ENCODE measurements at regions not wholly inside any gene's neighbourhood (a gene's known extent, or its start where the extent isn't known, plus 50 kb on each side); places are given as distances from the start of the nearest gene placed in this dataset.

- Histone ChIP-seq H3K36me3 (ENCODE audit: control insufficient read depth, low read length) (no peaks in the 10 kb centered on the region), H3K9me2 (replicated peaks; ENCODE audit: control insufficient read depth, low read length) (no peaks in the 10 kb centered on the region), H3K27ac (ENCODE audit: low read depth, low read length) (no peak overlapping the region), H3K4me2 (ENCODE audit: low read length) (no peak overlapping the region), H3F3A (ENCODE audit: control insufficient read depth, insufficient read depth) (no peaks in the 10 kb centered on the region), H3K9me3 (ENCODE audit: control insufficient read depth, insufficient read depth, low read length) (no peaks in the 10 kb centered on the region), H3K79me2 (ENCODE audit: control insufficient read depth, low read length) (no peaks in the 10 kb centered on the region), H3K4me3 (ENCODE audit: low read length) (no peak overlapping the region), H4K20me1 (ENCODE audit: control insufficient read depth, insufficient read depth, low read depth, low read length) (no peaks in the 10 kb centered on the region), H3K27me3 (ENCODE audit: control insufficient read depth, low read length) (no peaks in the 10 kb centered on the region), H3K4me1 (ENCODE audit: control insufficient read depth, low read length) (no peaks in the 10 kb centered on the region)
- no peak for TF ChIP-seq CTCF (IDR thresholded peaks at IDR 0.05; ENCODE audit: low read depth, low read length, poor library complexity, severe bottlenecking)
- no peak for TF ChIP-seq EZH2phosphoT487 (IDR thresholded peaks at IDR 0.05; ENCODE audit: borderline replicate concordance, low read length)
These were observed 417.5 kb downstream of the CDH11 start for GRCh38 chr16:64704386-64704785.

DNA sequence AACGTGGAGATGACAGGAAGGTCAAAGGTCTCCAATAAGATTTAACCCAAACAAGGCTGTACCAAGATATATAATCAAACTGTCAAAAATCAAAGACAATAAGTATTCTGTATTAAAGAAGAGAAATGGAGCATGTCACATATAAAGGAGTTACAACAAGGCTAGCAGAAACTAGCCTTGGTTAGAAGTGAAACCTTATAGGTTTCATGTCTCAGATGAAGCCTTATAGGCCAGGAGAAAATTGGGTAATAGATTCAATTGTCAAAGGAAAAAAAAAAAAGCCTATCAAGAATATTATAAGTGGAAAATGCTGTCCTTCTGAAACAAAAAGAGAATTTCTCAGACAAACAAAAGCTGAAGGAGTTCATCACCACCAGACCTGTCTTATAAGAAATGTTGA lies 419.4 kb downstream of the CDH11 start:
- TF ChIP-seq CTCF (IDR thresholded peaks at IDR 0.05; ENCODE audit: low read depth, low read length, poor library complexity, severe bottlenecking): no peak
- TF ChIP-seq EZH2phosphoT487 (IDR thresholded peaks at IDR 0.05; ENCODE audit: borderline replicate concordance, low read length): no peak
- no peak overlapping the region for H3K4me2 ChIP-seq (ENCODE audit: low read length)
- H3K9me2 ChIP-seq (replicated peaks; ENCODE audit: control insufficient read depth, low read length): no peaks in the 10 kb centered on the region
- no peaks in the 10 kb centered on the region for H3K36me3 ChIP-seq (ENCODE audit: control insufficient read depth, low read length)
- no peaks in the 10 kb centered on the region for H3K4me1 ChIP-seq (ENCODE audit: control insufficient read depth, low read length)
- H4K20me1 ChIP-seq (ENCODE audit: control insufficient read depth, insufficient read depth, low read depth, low read length): no peaks in the 10 kb centered on the region
- H3K79me2 ChIP-seq (ENCODE audit: control insufficient read depth, low read length): no peaks in the 10 kb centered on the region
- H3F3A ChIP-seq (ENCODE audit: control insufficient read depth, insufficient read depth): no peaks in the 10 kb centered on the region
- no peak overlapping the region for H3K27ac ChIP-seq (ENCODE audit: low read depth, low read length)
- H3K4me3 ChIP-seq (ENCODE audit: low read length): no peak overlapping the region
- H3K9me3 ChIP-seq (ENCODE audit: control insufficient read depth, insufficient read depth, low read length): no peaks in the 10 kb centered on the region
- no peaks in the 10 kb centered on the region for H3K27me3 ChIP-seq (ENCODE audit: control insufficient read depth, low read length)

GRCh38 chr16:64700628-64701027 lies 421.2 kb downstream of the CDH11 start:
- Histone ChIP-seq H3K9me3 (ENCODE audit: control insufficient read depth, insufficient read depth, low read length) (no peaks in the 10 kb centered on the region), H3K9me2 (replicated peaks; ENCODE audit: control insufficient read depth, low read length) (no peaks in the 10 kb centered on the region), H3K36me3 (ENCODE audit: control insufficient read depth, low read length) (no peaks in the 10 kb centered on the region), H3K4me2 (ENCODE audit: low read length) (no peak overlapping the region), H3K4me1 (ENCODE audit: control insufficient read depth, low read length) (no peaks in the 10 kb centered on the region), H4K20me1 (ENCODE audit: control insufficient read depth, insufficient read depth, low read depth, low read length) (no peaks in the 10 kb centered on the region), H3K27me3 (ENCODE audit: control insufficient read depth, low read length) (no peaks in the 10 kb centered on the region), H3K79me2 (ENCODE audit: control insufficient read depth, low read length) (no peaks in the 10 kb centered on the region), H3K4me3 (ENCODE audit: low read length) (no peak overlapping the region), H3F3A (ENCODE audit: control insufficient read depth, insufficient read depth) (no peaks in the 10 kb centered on the region), H3K27ac (ENCODE audit: low read depth, low read length) (no peak overlapping the region)
- TF ChIP-seq EZH2phosphoT487 (IDR thresholded peaks at IDR 0.05; ENCODE audit: borderline replicate concordance, low read length): no peak
- no peak for TF ChIP-seq CTCF (IDR thresholded peaks at IDR 0.05; ENCODE audit: low read depth, low read length, poor library complexity, severe bottlenecking)

GRCh38 chr16:64696866-64697265 lies 425.0 kb downstream of the CDH11 start:
- Histone ChIP-seq H3K36me3 (ENCODE audit: control insufficient read depth, low read length) (no peaks in the 10 kb centered on the region), H3K27me3 (ENCODE audit: control insufficient read depth, low read length) (no peaks in the 10 kb centered on the region), H3K4me1 (ENCODE audit: control insufficient read depth, low read length) (no peaks in the 10 kb centered on the region), H3K4me2 (ENCODE audit: low read length) (no peak overlapping the region), H3K79me2 (ENCODE audit: control insufficient read depth, low read length) (no peaks in the 10 kb centered on the region), H3K9me2 (replicated peaks; ENCODE audit: control insufficient read depth, low read length) (no peaks in the 10 kb centered on the region), H3K9me3 (ENCODE audit: control insufficient read depth, insufficient read depth, low read length) (no peaks in the 10 kb centered on the region; the same call in 1 of the 2 replicates), H3K27ac (ENCODE audit: low read depth, low read length) (no peak overlapping the region), H4K20me1 (ENCODE audit: control insufficient read depth, insufficient read depth, low read depth, low read length) (no peaks in the 10 kb centered on the region), H3K4me3 (ENCODE audit: low read length) (no peak overlapping the region), H3F3A (ENCODE audit: control insufficient read depth, insufficient read depth) (no peaks in the 10 kb centered on the region)
- TF ChIP-seq CTCF (IDR thresholded peaks at IDR 0.05; ENCODE audit: low read depth, low read length, poor library complexity, severe bottlenecking): no peak

Data from DOHH2 (cell line).